ENCODE measurements at regions not wholly inside any gene's neighbourhood (a gene's known extent, or its start where the extent isn't known, plus 50 kb on each side); places are given as distances from the start of the nearest gene placed in this dataset.

DNA sequence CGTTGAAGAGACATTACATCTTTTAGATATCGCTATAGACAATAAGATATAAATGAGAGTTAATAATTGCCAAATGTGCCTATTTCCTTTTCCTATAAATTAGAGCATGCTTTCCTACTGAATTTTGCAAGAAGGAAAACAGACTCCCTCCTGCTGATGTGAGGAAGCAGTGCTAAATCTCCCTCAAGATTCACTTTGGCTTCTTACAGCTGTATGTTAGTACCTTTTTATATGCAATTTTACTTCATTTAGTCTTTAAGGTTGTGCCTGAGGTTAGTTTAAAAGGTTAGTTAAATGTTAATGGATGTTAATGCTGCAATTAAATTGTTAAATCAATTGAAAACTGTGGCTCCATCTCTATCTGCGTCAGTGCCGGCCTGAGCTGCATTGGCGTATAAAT, 728.8 kb downstream of the NR2F2 start:
- ATAC-seq: no peak
- DNase-seq: no peak
- no peak for TF ChIP-seq POLR2A (IDR thresholded peaks at IDR 0.05)
- TF ChIP-seq, protein P1, sequence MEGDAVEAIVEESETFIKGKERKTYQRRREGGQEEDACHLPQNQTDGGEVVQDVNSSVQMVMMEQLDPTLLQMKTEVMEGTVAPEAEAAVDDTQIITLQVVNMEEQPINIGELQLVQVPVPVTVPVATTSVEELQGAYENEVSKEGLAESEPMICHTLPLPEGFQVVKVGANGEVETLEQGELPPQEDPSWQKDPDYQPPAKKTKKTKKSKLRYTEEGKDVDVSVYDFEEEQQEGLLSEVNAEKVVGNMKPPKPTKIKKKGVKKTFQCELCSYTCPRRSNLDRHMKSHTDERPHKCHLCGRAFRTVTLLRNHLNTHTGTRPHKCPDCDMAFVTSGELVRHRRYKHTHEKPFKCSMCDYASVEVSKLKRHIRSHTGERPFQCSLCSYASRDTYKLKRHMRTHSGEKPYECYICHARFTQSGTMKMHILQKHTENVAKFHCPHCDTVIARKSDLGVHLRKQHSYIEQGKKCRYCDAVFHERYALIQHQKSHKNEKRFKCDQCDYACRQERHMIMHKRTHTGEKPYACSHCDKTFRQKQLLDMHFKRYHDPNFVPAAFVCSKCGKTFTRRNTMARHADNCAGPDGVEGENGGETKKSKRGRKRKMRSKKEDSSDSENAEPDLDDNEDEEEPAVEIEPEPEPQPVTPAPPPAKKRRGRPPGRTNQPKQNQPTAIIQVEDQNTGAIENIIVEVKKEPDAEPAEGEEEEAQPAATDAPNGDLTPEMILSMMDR (IDR thresholded peaks at IDR 0.05): no peak
- Histone ChIP-seq H3K27me3 (peaks cover 0 to 6% (median 0%) of the 10 kb centered on the region in 9 donors), H3K36me3 (no peaks in the 10 kb centered on the region), H3K4me1 (no peaks in the 10 kb centered on the region), H3K4me3 (no peak overlapping the region), H3K27ac (no peak overlapping the region), H3K9me3 (no peaks in the 10 kb centered on the region)
- WGBS, 4 donors: 70 to 85% (median 79%) methylated on average over 5 of the region's 5 CpGs
- intact Hi-C loops (cut with DNase I): no loop called here

DNA sequence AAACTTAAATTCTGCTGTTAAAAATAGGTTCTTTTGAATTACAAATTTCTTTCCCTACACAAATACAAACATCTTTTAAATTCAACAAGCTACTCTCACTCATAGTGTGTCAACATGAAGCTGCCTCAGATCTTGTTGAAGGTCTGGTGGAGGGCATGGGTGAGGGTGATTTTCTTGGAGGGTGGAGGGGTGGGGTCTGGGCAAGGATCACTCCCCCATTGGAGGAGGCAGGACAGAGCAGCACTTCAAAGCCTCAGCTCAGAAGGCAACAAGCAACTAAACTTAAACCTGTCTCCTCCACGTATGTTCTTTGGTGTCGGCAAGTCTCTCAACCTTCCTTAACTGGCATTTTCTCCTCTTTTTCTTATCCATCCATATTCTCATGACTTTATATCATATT, 730.9 kb downstream of the NR2F2 start:
- no peak for TF ChIP-seq POLR2A (IDR thresholded peaks at IDR 0.05)
- TF ChIP-seq, protein P1 (IDR thresholded peaks at IDR 0.05): no peak
- WGBS, 4 donors: 47 to 50% (median 48%) methylated on average over 2 of the region's 2 CpGs
- H3K4me3 ChIP-seq: no peak overlapping the region
- H3K9me3 ChIP-seq: no peaks in the 10 kb centered on the region
- no peak overlapping the region for H3K27ac ChIP-seq
- peaks cover 0 to 5% (median 0%) of the 10 kb centered on the region in 9 donors for H3K27me3 ChIP-seq
- H3K36me3 ChIP-seq: no peaks in the 10 kb centered on the region
- H3K4me1 ChIP-seq: no peaks in the 10 kb centered on the region
- intact Hi-C loops (cut with DNase I): no loop called here
- ATAC-seq: no peak
- DNase-seq: no peak

DNA sequence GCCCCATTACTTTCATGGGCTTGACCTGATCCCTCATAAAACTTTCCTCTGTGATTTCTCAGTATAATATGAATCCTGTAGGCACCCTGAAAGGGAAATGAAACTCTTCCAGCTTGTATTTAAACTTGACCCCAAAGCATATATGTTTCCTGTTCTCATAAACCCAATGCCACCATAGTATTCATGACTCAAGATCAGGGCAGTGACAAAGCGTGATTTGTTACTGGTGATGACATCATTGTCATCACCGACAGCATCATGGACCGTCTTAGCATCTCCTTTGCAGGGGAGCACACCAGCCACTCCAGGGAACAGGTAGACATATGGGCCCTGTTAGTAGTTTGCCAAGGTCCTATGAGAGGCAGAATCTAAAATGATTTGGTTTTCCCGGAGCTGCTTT, 741.2 kb downstream of the NR2F2 start:
- H3K36me3 ChIP-seq: no peaks in the 10 kb centered on the region
- intact Hi-C loops (cut with DNase I): no loop called here
- peaks cover 0 to 15% (median 7%) of the 10 kb centered on the region in 12 donors for H3K9me3 ChIP-seq
- no peak overlapping the region for H3K27ac ChIP-seq
- no peak for DNase-seq
- no peak for ATAC-seq
- H3K4me3 ChIP-seq: no peak overlapping the region
- TF ChIP-seq POLR2A (IDR thresholded peaks at IDR 0.05): no peak
- TF ChIP-seq, protein P1 (IDR thresholded peaks at IDR 0.05): no peak
- WGBS, 4 donors: 72 to 81% (median 76%) methylated on average over 4 of the region's 4 CpGs
- no peaks in the 10 kb centered on the region for H3K27me3 ChIP-seq
- H3K4me1 ChIP-seq: no peaks in the 10 kb centered on the region

DNA sequence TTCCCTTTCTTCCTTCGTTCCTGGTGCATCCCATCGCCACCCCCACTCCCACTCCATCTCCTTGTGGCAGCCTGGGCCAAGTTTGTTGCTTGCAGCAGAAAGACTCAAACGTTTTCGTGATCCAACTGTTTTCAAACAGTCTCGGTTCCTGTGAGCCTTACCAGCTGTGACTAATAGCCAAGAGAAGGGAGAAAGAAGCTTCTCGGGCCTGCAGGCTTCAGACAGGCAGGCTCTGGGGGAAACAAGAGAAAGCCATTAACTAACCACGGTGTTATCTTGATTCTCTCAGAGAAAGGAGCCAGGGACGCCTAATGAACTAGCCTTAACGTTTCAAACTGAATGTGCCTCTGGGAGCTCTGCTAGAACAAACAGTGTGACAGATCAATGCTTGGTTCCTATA, 742.0 kb downstream of the NR2F2 start:
- ATAC-seq (no peak), DNase-seq (no peak)
- H3K27ac ChIP-seq: no peak overlapping the region
- peaks cover 0 to 15% (median 7%) of the 10 kb centered on the region in 12 donors for H3K9me3 ChIP-seq
- no peak overlapping the region for H3K4me3 ChIP-seq
- 34 to 37% (median 36%) methylated on average over 9 of the region's 9 CpGs for WGBS, 4 donors
- H3K27me3 ChIP-seq: no peaks in the 10 kb centered on the region
- no peaks in the 10 kb centered on the region for H3K36me3 ChIP-seq
- TF ChIP-seq, protein P1 (IDR thresholded peaks at IDR 0.05): no peak
- TF ChIP-seq POLR2A (IDR thresholded peaks at IDR 0.05): no peak
- no peaks in the 10 kb centered on the region for H3K4me1 ChIP-seq
- intact Hi-C loops (cut with DNase I): no loop called here

All from heart left ventricle (tissue), 16 donors.